ENCODE measurements at regions not wholly inside any gene's neighbourhood (a gene's known extent, or its start where the extent isn't known, plus 50 kb on each side); places are given as distances from the start of the nearest gene placed in this dataset.

DNA sequence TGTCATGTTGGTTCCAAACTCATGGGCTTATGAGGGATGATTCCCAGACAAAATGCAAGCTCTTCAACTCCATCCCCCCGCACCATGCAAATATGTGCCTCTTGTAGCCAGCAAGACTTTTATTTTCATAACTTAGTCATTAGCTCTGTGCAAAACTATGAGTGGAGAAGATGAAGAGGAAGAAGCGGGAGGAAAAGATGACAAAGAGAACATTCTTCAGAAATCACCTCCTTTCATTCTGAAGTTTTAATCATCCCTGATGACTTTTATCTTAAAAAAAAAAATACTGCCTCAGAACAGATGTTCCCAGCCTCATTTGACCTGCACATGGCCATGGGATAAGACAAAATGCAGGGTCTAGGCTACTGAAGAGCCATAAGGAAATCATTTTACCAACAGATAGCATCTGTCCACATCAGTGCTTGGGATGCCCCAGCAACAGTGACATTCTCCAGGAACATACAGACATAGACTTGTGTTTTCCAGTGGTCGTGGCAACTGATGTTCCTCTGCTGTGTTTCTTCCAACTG, 145.5 kb downstream of the WNT5A start:
- DNase-seq = no peak

DNA sequence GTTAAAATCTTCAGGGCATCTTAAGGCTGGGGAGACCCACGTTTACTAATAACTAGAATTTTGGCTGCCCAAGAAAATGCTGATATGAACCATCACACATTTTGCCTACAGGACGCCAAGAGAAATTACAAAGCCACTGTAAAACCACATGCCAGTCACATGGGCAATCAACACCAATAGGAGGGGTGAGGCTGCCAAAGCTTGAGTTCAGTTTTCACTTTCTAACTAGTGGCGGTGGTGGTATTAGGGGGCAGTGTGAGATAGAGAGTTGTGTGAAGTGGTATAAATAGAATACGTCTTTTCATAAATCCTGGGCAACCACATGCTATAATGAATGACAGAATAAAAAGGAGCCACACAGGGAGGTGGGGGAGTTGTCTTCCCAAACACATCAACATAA, 147.3 kb downstream of the WNT5A start:
- no peak for DNase-seq

DNA sequence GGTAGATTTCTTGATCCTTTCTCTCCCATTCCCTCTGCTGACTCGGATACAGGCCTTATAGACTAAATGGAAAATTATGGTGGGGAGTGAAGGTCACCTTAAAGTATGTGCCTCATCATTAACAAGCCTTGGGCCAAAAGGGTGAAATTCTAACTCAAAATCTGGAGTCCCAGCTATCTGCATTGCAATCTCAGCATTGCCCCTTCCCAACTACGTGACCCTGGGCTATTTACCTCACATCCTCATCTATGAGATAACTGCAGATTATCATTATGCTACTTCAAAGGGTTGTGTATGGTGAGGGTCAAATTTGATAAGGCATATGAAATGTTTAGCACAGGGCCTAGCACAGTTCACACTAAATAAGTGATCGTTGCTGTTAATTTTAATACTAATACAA, 147.7 kb downstream of the WNT5A start:
- no peak for DNase-seq

DNA sequence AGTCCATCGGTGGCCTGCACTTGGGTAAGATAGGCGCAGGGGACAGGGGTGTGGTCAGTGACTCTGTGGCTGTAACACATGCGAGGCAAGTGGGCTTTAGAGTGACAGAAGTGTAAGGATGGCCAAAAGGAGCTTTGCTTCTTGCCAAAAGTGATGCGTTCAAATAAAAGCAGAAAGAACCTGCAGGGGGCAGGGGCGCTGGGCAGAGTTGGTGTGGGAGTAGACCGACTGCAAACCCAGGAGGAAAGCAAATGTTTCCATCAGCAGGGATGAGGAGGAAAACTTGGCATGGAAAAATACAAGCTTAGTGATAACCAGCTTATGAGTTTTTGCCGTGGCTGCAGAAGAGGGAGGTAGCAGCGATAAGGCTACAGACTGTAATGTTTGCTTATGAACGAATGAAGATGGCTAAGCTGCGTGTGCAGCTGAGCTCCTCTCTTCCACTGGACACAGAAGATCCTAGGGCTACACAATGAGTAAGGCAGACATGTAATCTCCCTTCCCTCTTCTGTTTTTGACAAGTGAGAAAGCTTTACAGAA, 149.4 kb downstream of the WNT5A start:
- no peak for DNase-seq

DNA sequence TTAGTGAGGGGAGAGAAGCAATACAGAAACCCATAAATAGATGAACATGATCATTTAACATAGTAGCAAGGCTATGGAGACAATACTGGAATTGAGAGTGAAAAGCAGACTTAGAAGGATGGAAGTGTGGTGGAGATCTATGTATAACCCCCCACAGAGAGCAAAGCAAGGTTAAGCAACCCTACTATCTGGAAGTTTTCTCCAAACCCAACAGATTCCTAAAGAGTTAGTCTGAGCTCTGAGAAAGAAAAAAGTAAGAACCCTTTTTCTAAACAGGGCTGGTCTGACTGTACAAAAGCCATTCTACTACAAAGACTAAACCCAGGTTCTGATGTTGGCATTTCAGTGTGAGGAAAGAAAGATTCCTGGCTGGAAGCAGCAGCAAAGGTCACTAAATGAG, 153.2 kb downstream of the WNT5A start:
- no peak for DNase-seq

DNA sequence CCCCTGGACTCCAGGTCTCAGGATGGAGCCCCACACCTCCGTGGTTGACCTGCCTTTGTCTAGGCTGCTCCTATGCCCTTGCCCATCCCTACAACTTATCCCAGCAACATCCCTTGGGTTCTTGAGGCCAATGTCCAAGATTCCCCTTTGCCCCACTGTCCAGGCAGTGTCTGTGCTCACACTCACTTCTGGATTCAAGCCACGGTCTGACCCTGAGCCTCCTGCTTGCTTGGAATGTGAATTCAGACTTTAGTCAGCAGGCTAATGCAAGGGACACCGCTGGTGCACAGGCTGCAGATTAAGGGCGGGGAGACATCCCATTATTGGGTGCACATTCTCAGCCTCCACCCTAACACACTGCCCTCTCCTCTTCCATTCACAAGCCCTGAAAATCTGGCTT, 154.1 kb downstream of the WNT5A start:
- DNase-seq = no peak

DNA sequence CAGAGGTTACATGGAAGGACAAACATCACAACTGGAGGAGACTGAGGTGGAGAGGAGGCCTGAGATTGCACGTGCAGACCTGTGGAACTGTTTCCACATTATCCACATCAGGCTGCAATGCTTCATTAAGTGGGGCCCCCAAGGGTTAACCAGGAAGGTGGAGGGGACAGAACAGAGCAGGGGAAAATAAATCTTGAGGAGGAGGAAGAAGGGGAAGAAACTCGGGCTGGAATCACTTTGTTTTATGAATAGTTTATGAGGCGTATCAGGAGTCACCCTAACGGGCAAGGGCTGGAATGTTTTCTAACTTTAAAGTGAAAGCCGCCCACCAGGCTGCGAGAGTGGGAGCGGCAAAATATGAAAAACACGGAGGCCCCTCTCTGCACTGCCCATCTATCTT, 154.9 kb downstream of the WNT5A start:
- no peak for DNase-seq

DNA sequence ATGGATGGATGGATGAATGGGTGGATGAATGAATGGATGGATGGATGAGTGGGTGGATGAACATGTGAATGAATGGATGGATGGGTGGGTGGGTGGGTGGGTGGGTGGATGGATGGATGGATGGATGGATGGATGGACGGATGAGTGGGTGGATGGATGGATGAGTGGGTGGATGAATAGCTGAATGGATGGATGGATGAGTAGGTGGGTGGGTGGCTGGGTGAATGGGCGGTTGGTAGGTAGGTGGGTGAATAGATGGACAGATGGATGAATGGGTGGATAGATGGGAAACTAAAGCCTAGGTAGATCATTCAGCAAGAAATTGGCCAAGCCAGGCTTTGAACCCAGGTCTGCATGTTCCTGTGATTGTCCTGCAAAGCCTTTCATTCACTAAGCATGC, 155.6 kb downstream of the WNT5A start:
- no peak for DNase-seq

DNA sequence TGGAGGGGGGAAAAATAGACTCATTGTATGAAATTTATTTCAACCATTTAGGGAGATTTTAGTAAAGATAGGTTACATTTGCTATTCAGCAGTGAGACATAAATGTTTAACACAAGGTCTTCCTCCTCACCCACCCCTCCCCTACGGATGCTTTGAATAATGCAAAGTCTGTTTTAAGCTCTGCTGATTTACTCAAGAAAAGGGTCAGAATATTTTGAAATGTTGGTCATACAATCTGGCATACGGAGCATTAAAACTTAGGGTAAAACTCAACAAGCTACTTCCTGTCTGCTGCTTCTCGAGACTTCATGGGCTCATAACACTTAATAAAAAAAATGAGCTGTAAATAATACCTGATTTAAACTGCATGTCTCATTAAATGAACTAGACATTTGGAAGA, 156.3 kb downstream of the WNT5A start:
- no peak for DNase-seq

DNA sequence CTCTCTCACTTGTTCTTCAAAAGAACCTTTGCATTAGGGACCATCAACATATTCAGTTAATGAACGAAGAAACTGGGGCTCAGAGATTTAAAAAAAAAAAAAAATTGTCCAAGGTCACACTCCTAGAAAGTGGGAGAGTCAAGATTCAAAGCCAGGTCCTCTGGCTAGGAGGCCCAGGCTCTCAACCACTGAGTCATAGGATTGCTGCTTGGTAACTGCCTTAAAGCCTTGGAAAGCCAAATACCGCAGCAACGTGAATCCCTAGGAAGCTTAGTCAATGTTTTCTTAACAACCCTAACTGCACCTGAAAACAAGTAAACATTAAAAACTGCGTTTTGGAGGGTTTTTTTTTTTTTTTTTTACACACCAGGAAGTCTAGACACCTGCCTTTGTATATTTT, 156.8 kb downstream of the WNT5A start:
- no peak for DNase-seq

DNA sequence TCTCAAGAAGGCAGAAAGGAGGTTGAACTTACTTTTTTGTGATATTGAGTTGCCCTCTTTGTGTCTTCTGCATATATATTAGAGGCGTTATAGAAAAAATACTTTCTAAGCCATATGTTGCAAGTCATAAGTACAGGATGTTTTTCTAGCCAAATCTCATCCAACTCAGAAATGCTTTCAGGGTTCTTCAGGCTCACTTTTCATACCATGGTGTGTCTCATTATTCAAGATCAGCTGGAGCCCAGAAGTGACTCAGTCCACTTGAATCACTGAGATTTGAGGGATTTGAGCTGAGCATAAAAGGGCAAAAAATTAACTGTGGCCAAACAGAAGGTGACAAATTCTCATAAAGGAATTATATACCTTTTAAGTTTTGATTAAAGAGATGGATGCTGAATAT, 157.3 kb downstream of the WNT5A start:
- no peak for DNase-seq

DNA sequence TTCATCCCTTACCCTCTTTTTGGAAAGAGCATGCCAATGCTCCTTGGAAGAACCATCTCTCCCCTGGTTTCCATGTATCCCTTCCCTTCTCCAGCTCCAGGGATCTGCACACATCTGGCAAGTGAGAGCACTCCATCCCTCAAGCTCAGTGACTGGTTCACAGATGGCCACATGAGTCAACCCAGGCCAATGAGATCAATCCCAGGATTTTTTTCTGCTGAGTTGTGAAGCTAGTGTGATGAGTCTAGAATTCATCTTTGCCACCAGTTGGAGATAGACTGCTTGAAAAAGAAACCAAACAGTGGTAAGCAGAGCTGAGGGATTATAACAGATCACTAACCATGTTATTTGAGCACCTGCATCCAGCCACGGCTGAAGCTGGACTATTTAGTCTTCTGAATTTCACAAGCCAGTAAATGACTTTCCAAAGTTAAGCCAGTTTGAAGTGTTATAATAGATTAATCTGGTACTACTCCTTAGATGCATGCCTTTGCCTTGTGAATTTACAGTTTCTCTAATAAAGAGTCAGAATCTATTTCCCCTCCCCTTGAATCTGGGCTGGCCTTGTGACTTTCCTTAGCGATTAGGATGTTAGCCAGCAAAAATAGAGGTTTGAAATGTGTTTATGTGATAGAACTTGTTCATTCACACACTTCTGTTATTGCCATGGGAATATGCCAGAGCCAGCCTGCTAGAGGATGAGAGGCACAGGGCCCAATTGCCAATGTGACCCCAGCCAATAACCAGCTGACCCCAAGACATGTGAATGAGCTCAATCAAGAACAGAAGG, 159.8 kb downstream of the WNT5A start:
- DNase-seq = peak; percentile 4

DNA sequence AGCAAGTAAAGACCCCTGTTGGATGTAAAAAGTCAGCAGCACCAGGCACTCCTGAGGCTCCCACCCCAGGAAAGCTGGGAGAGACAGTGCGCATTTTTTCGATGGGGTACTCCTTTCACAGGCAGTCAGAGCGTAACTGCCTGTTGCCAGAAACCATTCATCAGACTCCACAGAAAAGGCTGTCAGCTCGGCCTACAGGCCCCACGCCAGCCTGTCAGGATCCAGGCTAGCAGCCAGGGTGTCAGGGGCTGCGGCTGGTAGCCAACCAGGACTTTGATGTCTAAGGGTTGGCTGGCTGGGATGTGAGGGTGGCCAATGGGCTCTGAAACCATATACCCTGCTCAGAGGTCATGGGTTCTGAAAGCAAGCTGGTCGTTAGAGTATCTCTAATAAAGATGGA, 164.5 kb downstream of the WNT5A start:
- DNase-seq = peak; percentile 6

DNA sequence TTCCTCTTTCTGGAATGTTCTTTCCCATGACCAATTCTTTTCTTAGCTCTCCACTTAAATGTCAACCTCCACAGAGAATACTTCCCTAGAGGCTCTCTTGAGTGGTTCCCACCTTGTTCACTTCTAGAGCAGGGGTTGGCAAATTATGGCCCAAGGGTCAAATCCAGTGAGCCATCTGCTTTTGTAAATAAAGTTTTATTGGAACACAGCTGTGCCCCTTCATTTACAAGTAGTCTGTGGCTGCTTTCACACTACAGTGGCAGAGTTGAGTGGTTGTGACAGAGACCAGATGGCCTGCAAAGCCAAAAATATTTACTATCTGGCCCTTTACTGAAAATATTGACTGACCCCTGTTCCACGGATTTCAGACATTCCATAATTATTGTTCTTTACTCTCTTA, 166.2 kb downstream of the WNT5A start:
- no peak for DNase-seq

DNA sequence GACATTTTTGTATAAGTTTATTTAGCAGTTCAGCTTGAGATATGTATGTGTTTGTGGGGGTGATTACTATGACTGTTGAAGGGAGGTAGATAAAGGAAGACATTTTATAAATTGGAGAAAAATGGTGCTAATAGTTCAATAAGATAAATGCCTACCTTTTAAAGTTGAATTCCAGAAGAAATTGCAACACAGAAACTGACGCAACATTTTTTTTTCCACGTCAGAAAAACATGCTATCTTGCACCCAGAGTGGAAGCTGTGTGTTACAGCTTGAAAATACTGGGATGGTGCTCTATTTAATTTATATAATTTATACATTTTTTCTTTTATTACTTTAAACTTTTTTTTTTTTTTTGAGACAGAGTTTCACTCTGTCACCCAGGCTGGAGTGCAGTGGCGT, 171.7 kb downstream of the WNT5A start:
- DNase-seq = no peak

DNA sequence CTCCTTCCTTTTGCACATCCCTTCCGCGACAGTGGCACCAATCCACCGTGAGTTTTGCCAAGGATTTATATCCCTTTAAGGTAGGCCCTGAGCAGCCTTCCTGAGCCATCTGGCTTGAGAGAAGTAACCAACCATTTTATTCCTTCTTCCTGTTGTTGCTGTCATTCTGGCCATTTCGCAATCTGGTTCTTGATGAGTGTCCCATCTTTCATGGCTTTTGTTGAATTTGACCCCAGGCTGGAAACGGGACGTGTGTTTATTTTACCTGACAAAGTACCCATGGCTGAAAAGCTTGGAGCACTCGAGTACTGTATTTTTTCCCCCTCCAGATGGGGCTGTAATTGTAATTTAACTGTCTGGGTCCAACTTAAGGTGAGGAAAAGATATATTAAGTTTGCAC, 173.4 kb downstream of the WNT5A start:
- peak; percentile 75 for DNase-seq

DNA sequence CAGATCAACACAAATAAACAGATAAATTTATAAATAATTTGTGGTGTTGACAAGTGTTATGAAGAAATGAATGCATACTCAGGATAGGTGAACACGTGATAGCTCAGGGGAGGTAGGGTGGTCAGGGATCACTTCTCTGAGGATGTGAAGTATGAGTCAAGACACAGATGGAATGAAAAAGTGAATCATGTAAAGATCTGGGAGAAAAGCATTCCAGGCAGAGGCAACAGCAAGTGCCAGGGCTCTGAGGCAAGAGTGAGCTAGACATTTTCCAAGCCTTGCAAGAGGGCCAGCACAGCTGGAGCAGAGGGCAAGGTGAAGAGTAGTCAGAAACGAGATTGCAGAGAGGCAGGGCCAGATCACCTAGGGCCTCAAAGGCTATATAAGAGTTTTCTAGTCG, 177.8 kb downstream of the WNT5A start:
- DNase-seq = no peak

DNA sequence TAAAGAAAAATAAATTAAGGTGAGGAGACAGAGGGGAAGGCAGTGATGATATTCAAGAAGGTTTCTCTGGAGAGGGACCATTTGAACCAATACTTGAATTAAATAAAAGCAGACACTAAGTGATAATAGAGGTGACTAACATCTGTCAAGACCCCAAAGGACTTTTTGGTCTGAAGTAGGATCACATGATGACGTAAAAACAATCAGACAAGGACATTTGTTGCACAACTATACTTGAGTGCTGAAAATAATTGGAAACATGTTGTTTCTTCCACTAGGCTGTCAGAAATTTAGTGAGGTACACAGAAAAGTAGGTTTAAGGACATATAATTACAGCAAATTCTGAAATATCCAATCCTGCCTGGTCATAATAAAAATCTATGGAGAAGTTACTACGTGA, 179.5 kb downstream of the WNT5A start:
- DNase-seq = no peak

DNA sequence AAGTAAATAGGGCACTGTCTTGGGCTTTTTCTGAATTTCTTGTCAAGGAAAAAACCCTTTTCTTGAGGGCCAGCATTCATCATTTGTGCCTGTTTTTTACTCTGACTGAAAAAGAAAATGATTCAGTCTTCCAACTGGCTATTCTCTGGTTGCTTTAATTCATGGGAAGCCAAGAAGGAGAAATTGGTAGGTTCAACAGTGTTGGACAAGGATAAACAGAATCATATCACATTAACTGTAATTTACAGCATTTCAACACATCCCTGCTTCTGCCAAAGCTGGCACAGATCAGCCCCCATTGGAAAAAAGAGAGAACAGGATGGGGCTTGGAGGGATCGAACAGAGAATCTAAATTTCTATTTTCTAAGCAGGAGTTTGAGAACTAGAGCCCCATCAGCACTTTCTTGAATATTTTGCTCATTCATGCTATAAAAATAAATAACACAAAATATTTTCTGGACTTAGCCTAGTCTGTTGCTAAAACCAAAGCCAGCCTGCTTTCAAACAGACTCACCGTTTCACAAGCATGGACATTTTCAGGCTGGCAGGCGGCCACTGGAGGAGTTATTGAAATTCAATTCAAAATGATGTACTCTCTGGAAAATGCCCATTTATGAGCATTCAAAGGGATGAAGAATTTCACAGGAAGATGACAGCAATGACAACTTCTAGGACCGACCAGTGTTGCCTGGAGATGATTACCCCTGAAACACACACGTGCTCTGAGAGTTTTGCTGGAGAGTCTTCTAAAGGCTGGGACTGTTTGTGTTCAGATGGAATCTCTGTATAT, 181.2 kb downstream of the WNT5A start:
- no peak for DNase-seq

DNA sequence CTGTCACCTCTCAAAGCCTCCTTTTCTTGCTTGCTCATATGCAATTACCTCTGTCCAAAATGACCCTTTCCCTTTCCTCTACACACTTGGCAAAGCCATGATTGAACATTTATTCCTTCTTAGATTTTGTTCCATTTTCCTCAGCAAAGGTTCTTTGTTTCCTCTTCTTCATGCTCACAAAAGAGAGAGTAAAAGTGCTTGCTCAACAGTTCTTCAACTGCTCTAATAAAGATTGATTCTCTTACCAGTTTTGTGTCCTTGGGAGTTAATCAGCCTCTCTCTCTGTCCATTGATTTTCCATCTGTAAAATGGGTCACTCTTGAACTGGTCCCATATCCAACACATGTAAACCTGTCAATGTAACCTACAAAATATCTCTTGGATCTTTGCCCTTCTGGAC, 186.4 kb downstream of the WNT5A start:
- DNase-seq = no peak

DNA sequence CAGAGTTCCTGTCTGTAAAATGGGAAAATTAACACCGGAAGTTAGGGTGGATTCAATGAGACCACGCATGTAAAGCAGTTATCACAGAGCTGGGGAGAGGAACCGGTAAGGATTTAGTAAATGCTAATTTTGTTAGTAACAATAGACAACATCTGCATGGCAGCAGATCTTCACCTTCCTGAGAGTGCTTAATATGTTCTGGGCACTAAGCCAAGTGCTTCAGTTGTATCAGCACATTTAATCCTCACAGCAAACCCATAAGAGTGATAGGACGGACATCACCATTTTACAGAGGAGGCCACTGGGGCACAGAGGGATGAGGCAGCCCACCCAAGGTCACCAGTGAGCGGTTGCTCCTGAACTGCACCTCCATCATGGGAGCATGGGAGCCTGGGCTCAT, 189.4 kb downstream of the WNT5A start:
- peak; percentile 6 for DNase-seq

DNA sequence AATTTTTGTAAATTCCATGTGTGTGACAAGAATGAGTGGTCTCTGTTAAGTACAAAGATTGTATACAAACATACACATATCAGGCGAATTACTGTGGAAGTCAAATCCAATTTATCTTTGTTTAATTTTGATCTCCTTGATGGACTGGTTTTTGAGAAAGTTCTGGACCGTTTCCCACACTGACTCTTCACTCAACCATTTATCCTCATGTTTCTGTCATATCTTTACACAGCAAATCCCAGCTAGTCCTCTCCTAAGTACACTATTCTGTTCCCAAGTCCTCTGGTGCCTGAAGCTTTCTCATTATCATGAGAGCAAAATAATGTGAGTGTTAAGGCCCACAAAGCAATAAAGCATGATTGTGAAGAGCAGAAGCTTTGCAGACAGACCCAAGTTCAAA, 189.9 kb downstream of the WNT5A start:
- DNase-seq = no peak

DNA sequence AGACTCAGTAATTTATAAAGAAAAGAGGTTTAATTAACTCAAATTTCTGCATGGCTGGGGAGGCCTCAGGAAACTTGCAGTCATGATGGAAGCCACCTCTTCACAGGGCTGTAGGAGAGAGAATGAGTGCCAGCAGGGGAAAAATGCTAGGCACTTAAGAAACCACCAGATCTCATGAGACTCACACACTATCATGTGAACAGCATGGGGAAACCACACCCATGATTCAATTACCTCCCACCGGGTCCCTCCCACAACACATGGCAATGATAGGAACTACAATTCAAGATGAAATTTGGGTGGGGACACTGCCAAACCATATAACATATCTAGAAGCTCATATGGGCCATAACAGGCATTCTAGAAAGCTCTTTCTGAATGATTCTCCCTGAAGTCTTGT, 190.3 kb downstream of the WNT5A start:
- DNase-seq = no peak

DNA sequence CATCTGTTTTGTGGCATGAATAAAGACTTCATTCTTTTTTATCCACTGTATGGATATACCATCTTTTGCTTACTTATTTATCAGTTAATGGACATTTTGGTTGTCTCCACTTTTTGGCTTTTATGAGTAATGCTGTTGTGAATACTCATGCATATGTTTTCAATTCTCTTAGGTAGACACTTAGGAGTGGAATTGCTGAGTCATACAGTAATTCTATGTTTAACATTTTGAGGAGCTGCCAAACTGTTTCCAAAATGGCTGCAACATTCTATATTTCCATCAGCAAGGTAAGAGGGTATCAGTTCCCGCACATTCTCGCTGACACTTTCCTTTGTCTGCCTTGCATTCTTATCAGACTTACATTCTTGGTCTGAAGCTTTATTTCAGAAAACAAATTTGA, 191.1 kb downstream of the WNT5A start:
- no peak for DNase-seq
